M059J (cell line): ENCODE measurements at regions not wholly inside any gene's neighbourhood (a gene's known extent, or its start where the extent isn't known, plus 50 kb on each side); places are given as distances from the start of the nearest gene placed in this dataset.
A peak's percentile ranks its signal among the peaks of the same experiment; 100 is the strongest.

Source experiments
- DNase-seq: peaks from one replicate; pipeline ENCODE4 v3.0.0-alpha.2; 2012; ENCODE audit warnings: low read depth

- DNase-seq, result peak; percentile 64
These were observed 235.0 kb downstream of the MIAT start for GRCh38 chr22:26892166-26893041.

- peak; percentile 45 for DNase-seq
These were observed 236.1 kb downstream of the MIAT start for GRCh38 chr22:26893173-26894110.

GRCh38 chr22:26894362-26894761, 237.0 kb downstream of the MIAT start:
- DNase-seq, result no peak

GRCh38 chr22:26894766-26895485, 237.5 kb downstream of the MIAT start:
- peak; percentile 94 for DNase-seq

GRCh38 chr22:26897384-26897783, 240.0 kb downstream of the MIAT start:
- no peak for DNase-seq

- DNase-seq, result no peak
These were observed 241.7 kb downstream of the MIAT start for GRCh38 chr22:26898946-26899605.

GRCh38 chr22:26900787-26901186, 243.4 kb downstream of the MIAT start:
- DNase-seq, result no peak

- DNase-seq, result no peak
These were observed 243.9 kb downstream of the MIAT start for GRCh38 chr22:26901198-26901816.

GRCh38 chr22:26902401-26903029, 245.1 kb downstream of the MIAT start:
- no peak for DNase-seq

GRCh38 chr22:26903030-26903856, 245.9 kb downstream of the MIAT start:
- DNase-seq, result no peak

GRCh38 chr22:26904483-26904882, 247.1 kb downstream of the MIAT start:
- no peak for DNase-seq

GRCh38 chr22:26905076-26905475, 247.7 kb downstream of the MIAT start:
- DNase-seq, result no peak

GRCh38 chr22:26905640-26906039, 248.3 kb downstream of the MIAT start:
- DNase-seq, result no peak

- no peak for DNase-seq
These were observed 249.1 kb downstream of the MIAT start for GRCh38 chr22:26906464-26906863.

GRCh38 chr22:26907366-26907765, 250.0 kb downstream of the MIAT start:
- no peak for DNase-seq

GRCh38 chr22:26910845-26911244, 253.5 kb downstream of the MIAT start:
- DNase-seq, result no peak

- DNase-seq, result no peak
These were observed 255.4 kb downstream of the MIAT start for GRCh38 chr22:26912655-26913345.

- no peak for DNase-seq
These were observed 257.3 kb downstream of the MIAT start for GRCh38 chr22:26914519-26915185.
